Epidermal melanocyte (primary cell): ENCODE measurements at regions not wholly inside any gene's neighbourhood (a gene's known extent, or its start where the extent isn't known, plus 50 kb on each side); places are given as distances from the start of the nearest gene placed in this dataset.
"Not testable (repeated sequence)": the region's sequence is repeated elsewhere in the genome, so short reads cannot be mapped to it uniquely, and the experiment has no call there.

ENCODE experiments used
- DNase-seq: peaks from one replicate; pipeline ENCODE4 v3.0.0; 2011; ENCODE audit warnings: low spot score; ENCODE audit not compliant: insufficient read length

DNA sequence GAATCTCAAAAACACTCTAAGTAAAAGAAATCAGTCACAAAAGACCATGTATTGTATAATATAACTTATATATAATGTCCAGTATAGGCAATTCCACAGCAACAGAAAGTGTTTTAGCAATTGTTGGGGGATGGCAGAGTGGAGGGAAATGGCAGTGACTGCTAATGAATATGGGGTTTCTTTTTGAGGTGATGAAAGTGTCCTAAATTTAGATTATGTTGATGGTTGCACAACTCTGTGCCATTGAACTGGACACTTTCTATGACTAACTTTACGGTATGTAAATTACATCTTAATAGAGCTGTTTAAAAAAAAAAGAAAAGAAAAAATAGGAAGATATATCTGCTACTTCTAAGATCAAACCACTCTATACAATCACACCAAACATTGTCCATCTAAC, 124.9 kb upstream of the ZNF462 start:
- DNase-seq = no peak

DNA sequence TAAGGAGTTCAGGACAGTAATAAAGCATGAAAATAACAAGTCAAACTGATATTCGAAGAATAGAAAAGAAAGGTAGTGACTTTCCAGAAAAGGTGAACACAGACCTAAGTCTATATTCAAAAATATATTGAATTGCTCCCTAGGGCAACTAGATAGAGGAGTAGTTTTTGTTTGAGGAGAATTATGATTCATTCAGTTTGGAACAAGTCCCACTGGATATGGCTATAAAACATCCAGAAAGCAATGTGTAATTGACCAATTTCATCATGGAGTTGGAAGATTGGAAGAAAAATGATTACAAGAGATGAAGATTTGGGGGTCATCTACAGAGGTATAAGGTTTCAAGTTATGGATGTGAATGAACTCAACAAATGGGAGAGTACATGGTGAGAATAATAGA, 117.5 kb upstream of the ZNF462 start:
- no peak for DNase-seq

- DNase-seq = no peak
Measured at GRCh38 chr9:106745876-106746275, 117.1 kb upstream of the ZNF462 start.

GRCh38 chr9:106751681-106752080, 111.3 kb upstream of the ZNF462 start:
- DNase-seq = no peak

- DNase-seq = no peak
Measured at GRCh38 chr9:106752581-106752980, 110.4 kb upstream of the ZNF462 start.

GRCh38 chr9:106753155-106753671, 109.8 kb upstream of the ZNF462 start:
- DNase-seq = no peak

- DNase-seq = no peak
Measured at GRCh38 chr9:106755736-106756135, 107.2 kb upstream of the ZNF462 start.

GRCh38 chr9:106757514-106757913, 105.5 kb upstream of the ZNF462 start:
- no peak for DNase-seq

- no peak for DNase-seq
Measured at GRCh38 chr9:106758911-106759310, 104.1 kb upstream of the ZNF462 start.

DNA sequence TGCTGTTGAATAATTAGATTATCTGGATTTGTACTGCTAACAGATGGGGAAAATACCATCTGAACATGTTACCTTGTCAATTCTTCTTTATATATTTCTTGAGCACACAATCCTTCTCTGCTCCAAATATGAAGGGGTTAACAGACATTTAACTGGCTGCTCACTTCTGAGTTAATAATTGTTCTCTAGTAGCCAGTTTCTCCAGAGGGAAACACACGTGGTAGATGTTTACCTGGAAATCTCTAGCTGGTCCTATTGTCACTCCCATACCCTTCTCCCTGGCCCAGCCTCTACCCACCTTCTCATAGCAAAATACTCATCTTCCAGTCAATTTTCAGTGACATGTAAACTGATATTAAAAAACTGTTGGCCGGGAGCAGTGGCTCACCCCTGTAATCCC, 101.5 kb upstream of the ZNF462 start:
- DNase-seq = no peak

DNA sequence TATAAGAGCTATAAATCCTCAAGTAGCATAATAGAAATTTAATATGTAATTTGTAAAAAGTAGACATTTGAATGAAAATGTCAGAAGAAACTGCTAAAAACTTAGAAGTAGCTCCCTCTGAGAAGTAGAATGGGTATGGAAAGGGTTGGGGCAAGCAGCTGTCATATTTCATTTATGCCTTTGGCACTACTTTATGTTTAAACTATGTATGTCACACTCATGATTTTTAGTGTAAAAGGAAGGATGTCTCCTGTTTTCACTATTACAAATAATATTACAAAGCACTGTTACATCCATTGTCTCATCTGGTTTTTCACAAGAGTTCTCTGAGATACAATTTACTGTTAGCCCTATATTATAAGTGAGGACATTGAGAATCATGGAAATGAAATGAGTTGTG, 96.3 kb upstream of the ZNF462 start:
- no peak for DNase-seq

DNA sequence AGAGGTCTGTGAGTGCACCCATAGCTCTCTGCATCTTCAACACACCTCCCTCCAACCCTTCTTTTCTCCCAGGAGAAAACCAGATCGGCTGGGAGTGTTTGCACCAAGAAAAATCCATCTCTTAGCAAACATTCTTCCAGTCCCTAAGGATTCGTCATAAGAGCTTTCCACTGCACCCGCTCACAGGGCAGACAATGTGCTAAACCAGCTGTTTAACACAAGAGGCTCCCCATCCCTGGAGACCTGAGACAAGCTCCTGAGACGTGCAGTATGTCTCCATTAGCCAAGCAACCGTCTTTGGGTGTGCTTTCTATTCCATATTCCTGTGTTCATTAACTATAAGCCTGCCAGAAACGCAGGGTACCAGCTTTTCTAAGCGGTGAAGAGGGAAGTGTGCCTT, 93.6 kb upstream of the ZNF462 start:
- DNase-seq = no peak

- DNase-seq = no peak
Measured at GRCh38 chr9:106771608-106772007, 91.4 kb upstream of the ZNF462 start.

DNA sequence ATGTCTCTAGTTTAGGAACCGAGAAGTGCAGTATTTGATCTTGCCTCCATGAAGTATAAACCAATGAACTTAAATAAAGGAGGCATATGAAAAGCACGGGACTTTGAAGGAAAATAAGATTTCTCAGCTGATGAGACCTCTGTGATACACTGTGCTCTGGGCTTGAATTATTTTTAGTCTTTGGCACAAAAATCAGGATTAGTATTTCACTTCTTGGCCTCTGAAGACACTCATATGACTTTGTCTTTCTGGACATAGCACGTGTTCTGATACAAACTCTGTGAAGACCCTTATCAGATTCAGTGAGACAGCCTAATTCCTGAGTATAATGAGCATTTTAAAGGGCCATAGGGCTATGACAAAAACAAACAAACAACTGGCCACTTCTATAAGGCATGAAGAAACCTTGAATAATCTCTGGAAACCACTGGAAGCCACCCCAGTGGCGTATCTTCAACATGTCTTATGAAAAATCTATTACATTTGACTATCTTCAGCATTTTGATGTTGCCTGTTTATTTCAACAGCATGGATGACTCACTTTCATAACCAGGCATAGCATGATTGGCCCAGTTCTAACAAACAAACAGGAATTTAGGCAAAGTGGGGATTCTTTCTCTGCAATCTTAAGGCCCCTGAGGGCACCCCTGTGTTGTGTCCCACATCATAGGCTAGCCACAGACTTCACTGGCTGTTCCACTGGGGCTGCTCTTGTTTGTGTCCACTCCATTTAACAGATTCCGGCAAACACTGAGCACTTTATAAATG, 90.3 kb upstream of the ZNF462 start:
- peak; percentile 19 for DNase-seq

DNA sequence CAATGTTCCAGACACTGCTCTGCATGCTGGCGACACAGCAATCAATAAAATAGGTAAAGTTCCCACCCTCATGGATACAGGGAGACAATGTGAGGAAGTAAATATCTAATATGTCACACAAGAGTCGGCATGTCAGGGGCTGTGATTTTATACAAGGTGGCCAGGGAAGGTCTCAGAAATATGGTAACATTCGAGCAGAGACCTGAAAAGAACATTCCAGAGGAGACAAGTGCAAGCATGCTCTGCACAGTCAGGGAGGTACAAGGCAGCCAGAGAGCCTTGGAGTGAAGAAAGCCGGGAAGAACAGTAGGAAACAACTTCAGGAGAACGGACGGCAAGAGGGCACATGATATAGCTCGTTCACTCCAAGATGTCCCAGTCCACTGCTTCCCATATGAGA, 89.2 kb upstream of the ZNF462 start:
- DNase-seq = no peak

GRCh38 chr9:106775960-106776359, 87.0 kb upstream of the ZNF462 start:
- no peak for DNase-seq

GRCh38 chr9:106779796-106780195, 83.2 kb upstream of the ZNF462 start:
- no peak for DNase-seq

DNA sequence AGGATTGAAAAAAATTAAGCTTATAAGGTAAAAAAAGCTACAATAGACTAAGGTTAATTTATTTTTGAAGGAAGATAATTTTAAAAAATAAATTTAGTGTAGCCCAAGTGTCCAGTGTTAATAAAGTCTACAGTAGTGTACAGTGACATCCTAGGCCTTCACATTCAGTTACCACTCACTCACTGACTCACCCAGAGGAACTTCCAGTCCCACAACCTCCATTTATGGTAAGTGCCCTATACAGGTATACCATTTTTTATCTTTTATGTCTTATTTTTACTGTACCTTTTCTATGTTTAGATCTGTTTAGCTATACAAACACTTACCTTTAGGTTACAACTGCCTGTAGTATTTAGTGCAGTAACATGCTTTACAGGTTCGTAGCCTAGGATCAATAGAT, 79.8 kb upstream of the ZNF462 start:
- no peak for DNase-seq

DNA sequence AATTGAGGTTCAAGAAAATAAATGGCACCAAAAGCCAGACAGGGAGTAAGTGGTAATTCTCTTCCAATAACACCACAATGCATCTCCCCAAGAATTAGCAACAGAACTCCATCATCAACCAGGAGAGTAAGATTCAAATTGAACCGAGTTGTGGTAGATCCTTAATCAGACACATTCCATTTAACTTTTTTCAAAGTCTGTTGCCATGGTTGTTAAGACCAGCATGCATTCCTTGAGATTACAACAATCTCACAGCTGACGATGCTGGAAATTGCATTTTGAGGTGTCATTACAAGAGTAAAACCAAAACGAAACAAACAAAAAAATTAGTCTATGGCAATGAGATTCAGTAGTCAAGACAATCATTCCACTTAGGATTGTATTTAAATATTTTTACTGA, 78.9 kb upstream of the ZNF462 start:
- DNase-seq = no peak

DNA sequence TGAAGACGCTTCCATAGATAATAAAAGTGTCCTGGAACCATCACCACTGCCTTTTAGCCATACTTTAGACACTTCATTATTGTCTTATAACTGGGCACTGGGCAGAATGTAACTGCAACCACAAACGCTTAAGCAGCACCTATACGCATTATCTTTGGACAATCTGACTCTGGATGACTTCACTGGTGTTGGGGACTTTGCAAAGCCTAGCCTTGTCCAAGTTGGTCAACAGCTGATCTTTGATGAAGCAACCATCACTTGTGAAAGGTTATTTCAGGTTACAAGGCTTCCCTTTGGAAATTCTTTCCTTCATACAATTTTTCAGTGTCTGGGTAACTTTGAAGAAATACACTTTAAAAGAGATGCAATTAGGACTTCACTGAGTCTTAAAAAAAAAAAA, 77.8 kb upstream of the ZNF462 start:
- no peak for DNase-seq

DNA sequence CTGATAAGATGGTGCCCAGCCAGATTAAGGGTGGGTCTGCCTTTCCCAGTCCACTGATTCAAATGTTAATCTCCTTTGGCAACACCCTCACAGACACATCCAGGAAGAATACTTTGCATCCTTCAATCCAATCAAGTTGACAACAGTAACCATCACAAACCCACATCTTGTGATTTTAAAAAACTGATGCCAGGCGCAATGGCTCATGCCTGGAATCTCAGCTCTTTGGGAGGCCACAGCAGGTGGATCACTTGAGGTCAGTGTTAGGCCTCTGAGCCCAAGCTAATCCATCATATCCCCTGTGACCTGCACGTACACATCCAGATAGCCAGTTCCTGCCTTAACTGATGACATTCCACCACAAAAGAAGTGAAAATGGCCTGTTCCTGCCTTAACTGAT, 74.9 kb upstream of the ZNF462 start:
- DNase-seq = not testable (repeated sequence)

DNA sequence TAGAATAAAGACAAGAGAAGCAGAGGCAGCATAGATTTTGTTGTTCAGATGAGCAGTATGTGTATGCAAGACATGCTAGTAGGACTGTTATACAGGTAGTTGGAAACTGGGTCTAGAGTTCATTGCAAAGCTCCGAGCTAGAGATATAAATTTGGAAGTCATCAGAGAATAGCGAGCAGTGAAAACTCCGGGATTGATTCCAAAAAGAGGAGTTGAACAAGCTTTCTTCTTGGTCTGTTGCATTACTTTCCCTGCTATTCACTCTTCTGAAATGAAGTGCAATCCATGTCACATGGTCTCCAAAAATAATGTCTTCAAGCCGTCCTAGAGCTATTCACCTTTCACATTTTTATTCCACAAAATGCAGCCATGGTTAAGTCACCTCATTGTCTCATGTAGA, 67.9 kb upstream of the ZNF462 start:
- DNase-seq = no peak

DNA sequence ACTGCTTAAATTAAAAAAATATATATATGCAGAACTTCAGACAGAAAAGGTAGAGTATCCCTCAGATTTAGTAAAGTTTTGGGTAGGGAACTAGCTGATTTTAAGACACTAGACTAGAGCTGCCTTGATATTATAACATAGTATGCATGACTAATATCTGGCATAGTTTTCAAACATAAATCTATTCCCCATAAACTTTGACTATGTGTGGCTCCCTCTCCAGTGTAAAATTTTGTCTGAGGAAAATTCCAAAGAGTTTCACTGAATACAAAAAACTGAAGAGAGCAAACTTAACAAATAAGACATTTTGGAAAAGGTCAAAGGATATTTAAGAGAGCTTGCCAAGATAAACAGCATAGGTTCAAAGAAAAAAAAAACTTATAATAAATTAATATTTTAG, 66.2 kb upstream of the ZNF462 start:
- no peak for DNase-seq

DNA sequence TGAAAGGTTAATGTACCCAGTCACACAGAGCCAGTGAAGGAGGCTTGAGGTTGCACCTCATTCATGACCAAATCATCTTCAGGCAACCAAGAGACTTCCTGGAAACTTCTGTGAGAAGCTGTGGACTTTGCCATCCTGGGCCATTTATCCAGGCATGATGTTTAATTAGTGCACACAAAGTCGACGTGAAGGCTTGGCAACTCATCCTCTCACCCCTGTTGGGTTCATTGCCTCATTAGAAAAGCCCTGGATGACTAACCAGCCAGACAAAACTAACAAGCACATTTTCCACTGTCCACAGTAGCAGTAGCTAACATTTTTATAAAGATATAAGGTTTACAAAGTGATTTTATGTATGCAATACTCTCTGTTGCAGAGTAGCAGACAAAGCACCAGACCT, 65.7 kb upstream of the ZNF462 start:
- no peak for DNase-seq
